ENCODE measurements at regions not wholly inside any gene's neighbourhood (a gene's known extent, or its start where the extent isn't known, plus 50 kb on each side); places are given as distances from the start of the nearest gene placed in this dataset.

DNA sequence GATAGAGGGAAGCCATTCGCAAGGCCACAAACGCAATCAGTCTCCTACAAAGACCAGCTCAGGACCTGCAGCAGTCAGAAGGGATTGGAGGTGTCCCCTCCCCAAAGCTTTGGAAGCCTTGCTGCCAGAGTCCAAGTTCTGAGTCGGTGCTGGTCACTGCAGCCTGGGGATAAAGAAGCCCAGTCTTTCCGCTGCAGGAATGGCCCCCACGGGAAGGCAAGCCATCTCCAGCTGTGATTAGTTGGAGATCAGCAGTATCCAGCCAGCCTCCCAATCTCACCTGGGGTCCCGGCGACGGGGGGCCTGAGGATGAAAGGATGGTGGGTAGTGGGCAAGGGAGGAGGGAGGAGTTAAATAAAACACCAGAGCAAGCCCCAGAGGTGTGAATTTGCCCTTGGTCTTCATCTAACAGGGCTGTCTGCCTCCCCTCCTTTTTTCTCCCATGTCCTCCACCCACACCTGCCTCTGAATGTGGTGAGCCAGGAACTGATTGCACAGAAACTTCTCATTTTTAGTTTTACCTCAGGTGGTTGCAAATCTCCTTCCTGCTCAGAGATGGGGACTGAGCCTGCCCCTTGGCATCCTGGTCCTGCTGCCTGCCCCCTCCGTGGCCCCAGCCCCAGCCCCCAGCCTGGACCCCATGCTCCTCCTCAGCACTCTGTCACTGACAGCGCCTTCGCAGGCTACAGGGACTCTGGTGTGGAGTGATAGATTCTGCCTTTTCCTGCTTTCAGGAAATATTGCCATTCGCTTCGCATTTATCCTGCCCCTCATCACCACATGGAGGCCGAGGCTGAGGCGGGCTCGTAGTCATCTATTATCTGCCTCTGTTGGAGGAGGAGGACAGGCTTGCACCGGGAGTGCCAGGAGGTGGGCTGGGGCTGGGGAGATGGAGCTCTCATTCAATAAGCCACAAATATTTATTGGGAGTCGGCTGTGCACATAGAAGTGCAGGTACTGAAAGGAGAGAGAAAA is 262.9 kb upstream of the SDK2 start:
- H3K4me3 ChIP-seq (ENCODE audit: low read depth, low read length), result no peak overlapping the region
- no peak for DNase-seq (ENCODE audit: low read depth)
- TF ChIP-seq, protein P1, sequence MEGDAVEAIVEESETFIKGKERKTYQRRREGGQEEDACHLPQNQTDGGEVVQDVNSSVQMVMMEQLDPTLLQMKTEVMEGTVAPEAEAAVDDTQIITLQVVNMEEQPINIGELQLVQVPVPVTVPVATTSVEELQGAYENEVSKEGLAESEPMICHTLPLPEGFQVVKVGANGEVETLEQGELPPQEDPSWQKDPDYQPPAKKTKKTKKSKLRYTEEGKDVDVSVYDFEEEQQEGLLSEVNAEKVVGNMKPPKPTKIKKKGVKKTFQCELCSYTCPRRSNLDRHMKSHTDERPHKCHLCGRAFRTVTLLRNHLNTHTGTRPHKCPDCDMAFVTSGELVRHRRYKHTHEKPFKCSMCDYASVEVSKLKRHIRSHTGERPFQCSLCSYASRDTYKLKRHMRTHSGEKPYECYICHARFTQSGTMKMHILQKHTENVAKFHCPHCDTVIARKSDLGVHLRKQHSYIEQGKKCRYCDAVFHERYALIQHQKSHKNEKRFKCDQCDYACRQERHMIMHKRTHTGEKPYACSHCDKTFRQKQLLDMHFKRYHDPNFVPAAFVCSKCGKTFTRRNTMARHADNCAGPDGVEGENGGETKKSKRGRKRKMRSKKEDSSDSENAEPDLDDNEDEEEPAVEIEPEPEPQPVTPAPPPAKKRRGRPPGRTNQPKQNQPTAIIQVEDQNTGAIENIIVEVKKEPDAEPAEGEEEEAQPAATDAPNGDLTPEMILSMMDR (conservative IDR thresholded peaks at IDR 0.05; ENCODE audit: low read depth, low read length), result no peak

DNA sequence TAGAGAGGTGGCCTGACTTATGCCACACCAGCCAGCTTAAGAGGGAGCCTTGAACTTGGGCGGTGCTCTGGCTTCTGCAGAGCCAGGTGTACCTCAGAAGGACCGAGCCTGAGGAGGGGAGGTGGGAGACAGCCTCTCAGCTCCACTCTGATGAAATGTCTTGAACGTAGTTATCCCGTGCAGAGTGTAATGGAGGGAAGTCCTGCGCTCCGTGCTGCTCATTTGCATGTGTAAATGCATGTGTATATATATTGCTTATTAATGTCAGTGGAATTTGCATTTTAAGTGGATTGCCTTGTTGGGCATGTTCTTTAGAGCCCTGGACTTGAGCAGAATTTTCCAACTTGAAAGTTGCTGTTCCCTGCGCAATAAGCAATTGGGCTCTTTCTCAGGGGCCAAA is 264.9 kb upstream of the SDK2 start:
- H3K4me3 ChIP-seq (ENCODE audit: low read depth, low read length), result no peak overlapping the region
- no peak for DNase-seq (ENCODE audit: low read depth)
- TF ChIP-seq, protein P1 (conservative IDR thresholded peaks at IDR 0.05; ENCODE audit: low read depth, low read length), result no peak

DNA sequence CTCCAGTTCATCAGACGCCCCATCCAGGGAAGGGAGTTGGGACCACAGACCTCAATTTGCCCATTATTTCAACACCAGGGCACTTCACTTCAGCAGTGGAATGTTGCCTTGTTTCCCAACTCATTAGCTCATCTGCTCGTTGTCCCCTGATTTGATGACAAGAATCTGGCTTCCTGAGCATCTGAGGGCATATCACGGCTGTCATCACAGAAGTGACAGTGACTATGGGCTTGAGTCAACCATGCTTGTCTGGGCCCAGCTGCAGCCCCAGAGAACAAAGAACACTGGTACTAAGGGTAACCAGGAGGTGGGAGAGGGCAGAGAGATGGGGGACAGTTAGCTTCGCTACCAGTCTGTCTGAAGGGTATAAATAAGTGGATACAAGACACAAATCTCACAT is 266.0 kb upstream of the SDK2 start:
- TF ChIP-seq, protein P1 (conservative IDR thresholded peaks at IDR 0.05; ENCODE audit: low read depth, low read length), result no peak
- no peak for DNase-seq (ENCODE audit: low read depth)
- H3K4me3 ChIP-seq (ENCODE audit: low read depth, low read length), result no peak overlapping the region

DNA sequence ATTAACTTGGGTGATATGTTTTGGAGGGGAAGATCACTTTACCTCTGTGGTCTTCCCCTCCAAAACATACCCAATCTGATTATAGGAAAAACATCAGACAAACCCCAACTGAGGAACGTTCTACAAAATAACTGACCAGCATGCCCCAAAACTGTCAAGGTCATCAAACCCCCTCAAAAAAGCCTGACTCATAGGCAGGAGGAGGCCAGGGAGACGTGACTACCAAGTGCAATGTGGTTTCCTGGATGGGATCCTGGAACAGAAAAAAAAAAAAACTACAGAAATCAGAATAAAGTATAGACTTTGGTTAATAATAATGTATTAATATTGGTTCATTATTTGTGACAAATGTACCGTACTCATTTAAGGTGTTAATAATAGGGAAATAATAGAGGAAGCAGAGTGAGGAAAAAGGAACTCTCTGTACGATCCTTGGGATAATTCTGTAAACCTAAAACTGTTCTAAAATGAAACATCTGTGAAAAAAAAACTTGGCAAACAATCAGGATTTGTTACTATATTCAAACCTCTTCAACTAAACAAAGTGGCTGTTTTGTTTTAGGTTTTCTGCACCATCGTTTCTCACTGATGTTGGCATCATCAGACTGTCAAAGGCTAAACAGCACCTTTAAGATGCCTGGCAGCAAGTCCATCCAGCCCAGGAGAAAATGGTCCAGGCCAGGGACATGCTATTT is 266.7 kb upstream of the SDK2 start:
- H3K4me3 ChIP-seq (ENCODE audit: low read depth, low read length), result no peak overlapping the region
- TF ChIP-seq, protein P1 (conservative IDR thresholded peaks at IDR 0.05; ENCODE audit: low read depth, low read length), result no peak
- no peak for DNase-seq (ENCODE audit: low read depth)

DNA sequence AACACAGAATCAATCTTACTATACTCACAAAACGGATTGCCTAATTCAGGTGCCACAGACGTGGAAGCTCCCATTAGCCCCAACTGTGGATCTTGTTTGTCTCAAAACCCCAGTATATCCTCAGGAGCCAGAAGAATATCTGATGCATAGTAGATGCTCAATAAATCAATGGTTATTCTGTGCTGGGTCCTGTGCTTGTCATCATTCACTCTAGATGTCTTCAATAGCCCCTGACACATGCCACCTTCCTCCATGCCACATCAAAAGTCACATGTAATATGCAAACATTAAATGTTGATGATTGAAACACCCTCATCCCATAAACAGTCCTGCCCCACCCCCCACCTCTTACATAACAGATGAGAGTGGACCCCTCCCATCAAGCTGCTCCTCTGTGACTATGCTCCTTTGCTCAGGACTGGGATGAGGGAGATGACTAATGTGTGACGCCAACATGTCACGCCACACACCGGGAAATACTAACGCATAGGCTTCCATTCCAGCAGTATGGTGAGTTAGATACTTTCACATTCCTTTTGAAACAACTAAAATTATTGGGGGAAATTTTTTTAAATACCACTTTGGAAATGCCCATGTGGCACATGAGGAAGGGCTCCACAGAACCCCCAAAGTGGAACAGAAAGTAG is 267.6 kb upstream of the SDK2 start:
- TF ChIP-seq, protein P1 (conservative IDR thresholded peaks at IDR 0.05; ENCODE audit: low read depth, low read length), result no peak
- DNase-seq (ENCODE audit: low read depth), result no peak

DNA sequence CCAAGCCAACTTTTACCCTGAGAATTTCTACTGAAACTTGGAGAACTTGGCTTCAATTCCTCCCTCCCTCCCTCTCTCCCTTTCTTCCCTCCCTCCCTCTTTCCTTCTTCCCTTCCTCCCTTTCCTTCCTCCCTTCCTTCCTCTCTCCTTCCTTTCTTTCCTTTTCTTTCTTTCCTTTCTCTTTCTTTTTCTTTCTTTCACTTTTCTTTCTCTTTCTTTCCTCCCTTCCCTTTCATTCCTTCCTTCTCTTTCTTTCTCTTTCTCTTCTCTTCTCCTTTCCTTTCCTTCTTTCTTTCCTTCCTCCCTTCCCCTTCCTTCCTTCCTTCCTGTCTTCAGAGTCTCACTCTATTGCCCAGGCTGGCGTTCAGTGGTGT is 268.1 kb upstream of the SDK2 start:
- TF ChIP-seq, protein P1 (conservative IDR thresholded peaks at IDR 0.05; ENCODE audit: low read depth, low read length), result no peak
- H3K4me3 ChIP-seq (ENCODE audit: low read depth, low read length), result no peak overlapping the region
- DNase-seq (ENCODE audit: low read depth), result no peak

More for the DNA sequence above, 267.6 kb upstream of the SDK2 start:
- H3K4me3 ChIP-seq (ENCODE audit: low read depth, low read length), result no peak overlapping the region
